ENCODE measurements at regions not wholly inside any gene's neighbourhood (a gene's known extent, or its start where the extent isn't known, plus 50 kb on each side); places are given as distances from the start of the nearest gene placed in this dataset.
A peak's percentile ranks its signal among the peaks of the same experiment; 100 is the strongest.
"Not testable (repeated sequence)": the region's sequence is repeated elsewhere in the genome, so short reads cannot be mapped to it uniquely, and the experiment has no call there.

- DNase-seq (ENCODE audit: low spot score) = no peak
Measured at GRCh38 chr6:99668036-99668705, 61.5 kb downstream of the PRDM13 start.

- DNase-seq (ENCODE audit: low spot score) = no peak
Measured at GRCh38 chr6:99689916-99690685, 83.5 kb downstream of the PRDM13 start.

- not testable (repeated sequence) for DNase-seq (ENCODE audit: low spot score)
Measured at GRCh38 chr6:99702287-99702686, 95.7 kb downstream of the PRDM13 start.

GRCh38 chr6:99709062-99709461 is 102.4 kb downstream of the PRDM13 start:
- DNase-seq (ENCODE audit: low spot score) = no peak

GRCh38 chr6:99711302-99711701 is 104.7 kb downstream of the PRDM13 start:
- DNase-seq (ENCODE audit: low spot score) = no peak

- no peak for DNase-seq (ENCODE audit: low spot score)
Measured at GRCh38 chr6:99711925-99712324, 105.3 kb downstream of the PRDM13 start.

- no peak for DNase-seq (ENCODE audit: low spot score)
Measured at GRCh38 chr6:99712519-99712918, 105.9 kb downstream of the PRDM13 start.

- DNase-seq (ENCODE audit: low spot score) = not testable (repeated sequence)
Measured at GRCh38 chr6:99722043-99722442, 115.4 kb downstream of the PRDM13 start.

GRCh38 chr6:99730237-99730636 is 123.6 kb downstream of the PRDM13 start:
- DNase-seq (ENCODE audit: low spot score) = not testable (repeated sequence)

GRCh38 chr6:99736302-99736701 is 129.7 kb downstream of the PRDM13 start:
- DNase-seq (ENCODE audit: low spot score) = no peak

GRCh38 chr6:99739526-99739925 is 132.9 kb downstream of the PRDM13 start:
- DNase-seq (ENCODE audit: low spot score) = no peak

GRCh38 chr6:99741092-99741491 is 134.5 kb downstream of the PRDM13 start:
- DNase-seq (ENCODE audit: low spot score) = no peak

GRCh38 chr6:99743647-99744046 is 137.0 kb downstream of the PRDM13 start:
- no peak for DNase-seq (ENCODE audit: low spot score)

- no peak for DNase-seq (ENCODE audit: low spot score)
Measured at GRCh38 chr6:99745651-99746050, 139.0 kb downstream of the PRDM13 start.

- DNase-seq (ENCODE audit: low spot score) = peak; percentile 58
Measured at GRCh38 chr6:99746261-99746895, 139.7 kb downstream of the PRDM13 start.

- no peak for DNase-seq (ENCODE audit: low spot score)
Measured at GRCh38 chr6:99761711-99762110, 155.1 kb downstream of the PRDM13 start.

GRCh38 chr6:99768166-99768565 is 161.5 kb downstream of the PRDM13 start:
- no peak for DNase-seq (ENCODE audit: low spot score)

GRCh38 chr6:99779631-99780555 is 173.3 kb downstream of the PRDM13 start:
- DNase-seq (ENCODE audit: low spot score) = no peak

GRCh38 chr6:99780556-99780885 is 173.9 kb downstream of the PRDM13 start:
- no peak for DNase-seq (ENCODE audit: low spot score)

GRCh38 chr6:99789767-99790166 is 183.1 kb downstream of the PRDM13 start:
- no peak for DNase-seq (ENCODE audit: low spot score)

GRCh38 chr6:99790679-99791078 is 184.0 kb downstream of the PRDM13 start:
- DNase-seq (ENCODE audit: low spot score) = no peak

GRCh38 chr6:99801805-99802204 is 192.2 kb downstream of the MCHR2 start:
- DNase-seq (ENCODE audit: low spot score) = no peak

Data from kidney capillary endothelial cell (primary cell).